ENCODE measurements at regions not wholly inside any gene's neighbourhood (a gene's known extent, or its start where the extent isn't known, plus 50 kb on each side); places are given as distances from the start of the nearest gene placed in this dataset.

DNA sequence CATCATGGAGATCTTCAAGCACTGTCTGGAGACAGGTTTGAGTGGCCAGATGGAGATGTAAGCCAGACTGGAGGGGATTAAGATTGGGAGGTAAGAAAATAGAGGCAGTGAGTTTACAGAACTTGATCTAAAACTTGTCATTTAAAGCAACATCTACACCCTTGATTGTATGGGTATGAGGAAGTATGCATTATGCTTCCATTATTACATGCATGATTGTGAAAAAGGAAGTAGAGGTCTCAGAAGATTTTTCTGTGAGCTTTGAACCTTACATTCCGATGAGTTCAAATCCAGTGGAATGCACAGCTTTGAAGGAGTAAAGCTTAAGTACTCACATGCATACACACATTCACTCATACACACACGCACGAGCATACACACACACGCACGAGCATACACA, 550.8 kb downstream of the MED13L start:
- Histone ChIP-seq H4K20me1 (replicated peaks; ENCODE audit: control insufficient read depth, insufficient read depth, low read length) (no peaks in the 10 kb centered on the region; the same call in 1 of the 2 replicates), H3K9ac (ENCODE audit: insufficient read depth in 1 of 2, low read depth in 2 of 2, low read length in 2 of 2) (no peak overlapping the region), H3K9me3 (replicated peaks; ENCODE audit: control insufficient read depth, insufficient read depth, low read depth, low read length) (no peaks in the 10 kb centered on the region), H3K4me1 (replicated peaks in 1 of 2; ENCODE audit: control insufficient read depth in 2 of 2, insufficient read depth in 2 of 2, low read length in 2 of 2) (no peaks in the 10 kb centered on the region), H3K9me1 (ENCODE audit: control insufficient read depth, insufficient read depth, low read length) (no peaks in the 10 kb centered on the region), H3K79me2 (ENCODE audit: control insufficient read depth, insufficient read depth, low read length) (no peaks in the 10 kb centered on the region), H3K27ac (ENCODE audit: extremely low read depth, low read depth, low read length) (no peak overlapping the region), H3K27me3 (ENCODE audit: control insufficient read depth in 2 of 2, insufficient read depth in 2 of 2, low read length in 2 of 2) (no peaks in the 10 kb centered on the region), H3K4me2 (ENCODE audit: insufficient read depth, low read length) (no peak overlapping the region), H3K4me3 (no peak overlapping the region), H3K36me3 (ENCODE audit: control insufficient read depth, insufficient read depth, low read length) (no peaks in the 10 kb centered on the region), H2AFZ (ENCODE audit: low read depth, low read length) (no peak overlapping the region)
- FAIRE-seq (no peak), DNase-seq (ENCODE audit: extremely low read depth in 1 of 4, low spot score in 3 of 4) (no peak), ATAC-seq (no peak)
- WGBS (ENCODE audit: insufficient coverage, low coverage, missing lambda C conversion rate), result 2% methylated on average over 5 of the region's 5 CpGs
- POLR2A ChIA-PET, result no interaction called here
- intact Hi-C loops (cut with micrococcal nuclease) (no loop called here), in situ Hi-C loops (cut with MboI) (no loop called here)
- TF ChIP-seq FOXA1 (IDR thresholded peaks at IDR 0.05; ENCODE audit: borderline replicate concordance), result no peak
- TF ChIP-seq ZFX (CRISPR knock-in tag; IDR thresholded peaks at IDR 0.05), result no peak
- TF ChIP-seq ZNF75A (CRISPR knock-in tag; IDR thresholded peaks at IDR 0.05), result no peak
- no peak for TF ChIP-seq POU5F1 (IDR thresholded peaks at IDR 0.05; ENCODE audit: borderline replicate concordance, low read depth, low read length, partially characterized antibody)
- TF ChIP-seq, protein P1, sequence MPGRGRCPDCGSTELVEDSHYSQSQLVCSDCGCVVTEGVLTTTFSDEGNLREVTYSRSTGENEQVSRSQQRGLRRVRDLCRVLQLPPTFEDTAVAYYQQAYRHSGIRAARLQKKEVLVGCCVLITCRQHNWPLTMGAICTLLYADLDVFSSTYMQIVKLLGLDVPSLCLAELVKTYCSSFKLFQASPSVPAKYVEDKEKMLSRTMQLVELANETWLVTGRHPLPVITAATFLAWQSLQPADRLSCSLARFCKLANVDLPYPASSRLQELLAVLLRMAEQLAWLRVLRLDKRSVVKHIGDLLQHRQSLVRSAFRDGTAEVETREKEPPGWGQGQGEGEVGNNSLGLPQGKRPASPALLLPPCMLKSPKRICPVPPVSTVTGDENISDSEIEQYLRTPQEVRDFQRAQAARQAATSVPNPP (IDR thresholded peaks at IDR 0.05; ENCODE audit: borderline replicate concordance, insufficient read depth, insufficient read length), result no peak
- TF ChIP-seq HNRNPH1 (optimal IDR thresholded peaks at IDR 0.05; ENCODE audit: low read depth, low read length), result no peak
- no peak for TF ChIP-seq BRD9 (IDR thresholded peaks at IDR 0.05; ENCODE audit: low read depth, partially characterized antibody)
- TF ChIP-seq MCM2 (IDR thresholded peaks at IDR 0.05; ENCODE audit: low read depth), result no peak
- no peak for TF ChIP-seq POLR3G (IDR thresholded peaks at IDR 0.05; ENCODE audit: extremely low read depth, insufficient read length, insufficient replicate concordance)
- TF ChIP-seq, protein P2, sequence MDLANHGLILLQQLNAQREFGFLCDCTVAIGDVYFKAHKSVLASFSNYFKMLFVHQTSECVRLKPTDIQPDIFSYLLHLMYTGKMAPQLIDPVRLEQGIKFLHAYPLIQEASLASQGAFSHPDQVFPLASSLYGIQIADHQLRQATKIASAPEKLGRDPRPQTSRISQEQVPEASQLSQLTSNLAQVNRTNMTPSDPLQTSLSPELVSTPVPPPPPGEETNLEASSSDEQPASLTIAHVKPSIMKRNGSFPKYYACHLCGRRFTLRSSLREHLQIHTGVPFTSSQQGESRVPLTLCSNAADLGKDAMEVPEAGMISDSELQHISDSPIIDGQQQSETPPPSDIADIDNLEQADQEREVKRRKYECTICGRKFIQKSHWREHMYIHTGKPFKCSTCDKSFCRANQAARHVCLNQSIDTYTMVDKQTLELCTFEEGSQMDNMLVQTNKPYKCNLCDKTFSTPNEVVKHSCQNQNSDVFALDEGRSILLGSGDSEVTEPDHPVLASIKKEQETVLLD (IDR thresholded peaks at IDR 0.05), result no peak
- TF ChIP-seq ZNF436 (CRISPR knock-in tag; IDR thresholded peaks at IDR 0.05), result no peak
- TF ChIP-seq SIN3B (IDR thresholded peaks at IDR 0.05; ENCODE audit: low read depth), result no peak
- TF ChIP-seq ZNF644 (tag; IDR thresholded peaks at IDR 0.05; ENCODE audit: low read depth), result no peak
- BruUV-seq (replicated peaks), result no TSS peak
- CTCF ChIA-PET (ENCODE audit: low intra/inter-chr PET ratio), result no interaction called here

All from K562 (cell line).